Neuronal stem cell (in vitro differentiated cells): ENCODE measurements at regions not wholly inside any gene's neighbourhood (a gene's known extent, or its start where the extent isn't known, plus 50 kb on each side); places are given as distances from the start of the nearest gene placed in this dataset.

Source experiments
- DNase-seq: peaks from one replicate; pipeline ENCODE4 v3.0.0-alpha.2; 2013; ENCODE audit warnings: low spot score
- H2AFZ ChIP-seq: one replicate; pipeline ENCODE4 v1.6.1; 2013; ENCODE audit warnings: mild to moderate bottlenecking, low read length, inconsistent platforms
- H2AK5ac ChIP-seq: 2 replicates; pipeline ENCODE4 v1.6.1; 2013; ENCODE audit warnings: low read depth, mild to moderate bottlenecking, inconsistent platforms, low read length, moderate library complexity, mixed read lengths
- H2BK120ac ChIP-seq: 2 replicates; pipeline ENCODE4 v1.6.1; 2013; ENCODE audit warnings: low read depth, mild to moderate bottlenecking, inconsistent platforms, low read length, moderate library complexity, mixed read lengths
- H2BK12ac ChIP-seq: one replicate; pipeline ENCODE4 v1.6.1; 2013; ENCODE audit warnings: low read length, inconsistent platforms
- H2BK15ac ChIP-seq: 2 replicates; pipeline ENCODE4 v1.6.1; 2013; ENCODE audit warnings: mild to moderate bottlenecking, low read length, inconsistent platforms, mixed read lengths
- H2BK5ac ChIP-seq: one replicate; pipeline ENCODE4 v1.6.1; 2013; ENCODE audit warnings: inconsistent platforms, mild to moderate bottlenecking, low read length, moderate library complexity
- H3K14ac ChIP-seq: one replicate; pipeline ENCODE4 v1.6.1; 2013; ENCODE audit warnings: low read length, inconsistent platforms
- H3K18ac ChIP-seq: 2 replicates; pipeline ENCODE4 v1.6.1; 2013; ENCODE audit warnings: low read length, inconsistent platforms
- H3K23ac ChIP-seq: 2 replicates; pipeline ENCODE4 v1.6.1; 2013; ENCODE audit warnings: low read depth, mild to moderate bottlenecking, mixed read lengths, low read length, inconsistent platforms; ENCODE audit not compliant: poor library complexity
- H3K27ac ChIP-seq: replicated peaks from 3 replicates; pipeline ENCODE4 v1.5.1; 2013; ENCODE audit warnings: low read length, inconsistent platforms
- H3K27me3 ChIP-seq, 3 experiments: 2 replicates each; pipeline ENCODE4 v1.6.1; 2013; ENCODE audit warnings: low read length in 3 of 3, mild to moderate bottlenecking in 2 of 3, inconsistent platforms in 1 of 3, low read depth in 1 of 3, mixed read lengths in 1 of 3, moderate library complexity in 1 of 3; ENCODE audit not compliant: control insufficient read depth in 3 of 3, insufficient read depth in 3 of 3
- H3K36me3 ChIP-seq, 2 donors: replicated peaks in 1 of 2; 2 replicates each; pipeline ENCODE4 v1.6.1; 2013; ENCODE audit warnings: low read length in 2 of 2; ENCODE audit not compliant: control insufficient read depth in 2 of 2, insufficient read depth in 2 of 2
- H3K4ac ChIP-seq: 2 replicates; pipeline ENCODE4 v1.6.1; 2013; ENCODE audit warnings: inconsistent platforms, mild to moderate bottlenecking, low read length, moderate library complexity
- H3K4me1 ChIP-seq, 2 donors: 1 replicate in 1 of 2; 2 replicates in 1 of 2; pipeline ENCODE4 v1.6.1; 2013; ENCODE audit warnings: low read length in 2 of 2, low read depth in 1 of 2; ENCODE audit not compliant: control insufficient read depth in 2 of 2, insufficient read depth in 1 of 2
- H3K4me2 ChIP-seq: one replicate; pipeline ENCODE4 v1.6.1; 2013; ENCODE audit warnings: mild to moderate bottlenecking, low read length, inconsistent platforms; ENCODE audit not compliant: insufficient read depth, poor library complexity, severe bottlenecking
- H3K4me3 ChIP-seq, 2 donors: 2 replicates each; pipeline ENCODE4 v1.5.1; 2013; ENCODE audit warnings: low read length in 2 of 2, mild to moderate bottlenecking in 2 of 2, inconsistent platforms in 1 of 2, moderate library complexity in 1 of 2
- H3K79me1 ChIP-seq: one replicate; pipeline ENCODE4 v1.6.1; 2013; ENCODE audit warnings: low read depth, mild to moderate bottlenecking, inconsistent platforms, low read length, moderate library complexity
- H3K9ac ChIP-seq: one replicate; pipeline ENCODE4 v1.6.1; 2013; ENCODE audit warnings: mild to moderate bottlenecking, low read depth, low read length, inconsistent platforms; ENCODE audit not compliant: poor library complexity
- H3K9me3 ChIP-seq, 2 donors: replicated peaks in 1 of 2; 2 replicates each; pipeline versions ENCODE3 to v1.6.1; 2013; ENCODE audit warnings: low read length in 2 of 2, mild to moderate bottlenecking in 2 of 2, inconsistent platforms in 1 of 2, low read depth in 1 of 2, mixed read lengths in 1 of 2, moderate library complexity in 1 of 2; ENCODE audit not compliant: control insufficient read depth in 2 of 2, insufficient read depth in 1 of 2
- H4K8ac ChIP-seq: one replicate; pipeline ENCODE4 v1.6.1; 2013; ENCODE audit warnings: low read depth, mild to moderate bottlenecking, inconsistent platforms, low read length, moderate library complexity
- H4K91ac ChIP-seq: one replicate; pipeline ENCODE4 v1.6.1; 2013; ENCODE audit warnings: low read length, low read depth, mild to moderate bottlenecking, inconsistent platforms; ENCODE audit not compliant: poor library complexity
- WGBS, 2 donors: extraction: QIAGEN DNeasy Blood & Tissue Kit; methylation state at CpG; one replicate each; pipeline ENCODE4 v1.1.7; 2013; ENCODE audit warnings: missing lambda C conversion rate in 2 of 2, mixed read lengths in 1 of 2; ENCODE audit not compliant: insufficient read length in 2 of 2, insufficient replicate concordance in 1 of 2; ENCODE audit errors: extremely low coverage in 2 of 2; 5-methylcytosine and 5-hydroxymethylcytosine counted together

DNA sequence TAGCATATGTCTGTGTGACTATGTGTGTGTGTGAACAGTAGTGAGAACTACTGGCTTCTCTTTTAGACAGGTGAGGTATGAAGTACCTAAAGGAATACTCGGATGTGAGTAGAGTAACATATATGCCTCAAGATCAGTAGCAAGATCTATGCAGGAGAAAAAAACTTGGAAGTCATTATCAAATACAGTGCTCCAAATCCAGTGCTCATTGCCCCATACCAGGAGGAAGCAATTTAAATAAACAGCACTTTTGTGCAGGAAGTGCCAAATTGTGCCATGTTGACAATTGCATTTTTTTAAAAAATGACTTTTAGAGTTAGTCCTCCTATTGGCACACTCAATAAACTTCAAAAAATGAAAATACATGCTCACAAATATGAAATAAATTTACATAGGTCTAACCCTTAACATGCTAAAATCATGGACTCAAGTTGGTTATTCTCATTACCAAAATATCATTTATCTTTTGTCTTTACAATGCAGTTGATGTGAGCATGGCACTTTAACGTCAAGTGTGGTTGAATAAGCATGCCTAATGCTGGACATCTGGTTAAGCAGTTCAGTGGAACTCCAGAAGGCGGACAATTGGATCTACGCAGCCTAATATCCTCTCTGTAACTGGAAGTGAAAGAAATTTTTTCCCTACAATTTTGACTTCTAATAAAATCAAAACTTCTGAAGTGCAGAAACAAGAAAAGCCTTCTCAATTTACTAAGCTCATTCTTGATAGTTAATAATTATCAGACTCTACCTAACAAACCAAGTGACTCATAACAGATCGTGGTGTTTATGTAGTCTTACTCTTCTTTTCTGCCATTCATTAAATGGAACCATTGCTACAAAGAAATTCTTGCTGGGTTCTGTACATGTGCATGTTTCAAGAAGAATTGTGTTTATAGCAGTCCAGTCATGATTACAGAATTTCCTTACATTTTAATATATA is 195.2 kb downstream of the MDFIC start:
- H2BK12ac ChIP-seq: no peak overlapping the region
- H3K18ac ChIP-seq: no peak overlapping the region
- H3K9ac ChIP-seq: no peak overlapping the region
- no peak overlapping the region for H2BK5ac ChIP-seq
- no peak for DNase-seq
- no peak overlapping the region for H2BK15ac ChIP-seq
- no peak overlapping the region for H4K8ac ChIP-seq
- no CpG with 5 or more reads among the region's 5 CpGs for WGBS, 2 donors
- no peak overlapping the region for H3K14ac ChIP-seq
- H3K9me3 ChIP-seq: peaks cover 0 to 10% of the 10 kb centered on the region in 2 donors
- H2AK5ac ChIP-seq: no peak overlapping the region
- no peak overlapping the region for H3K23ac ChIP-seq
- H3K36me3 ChIP-seq: no peaks in the 10 kb centered on the region
- no peaks in the 10 kb centered on the region for H3K4me1 ChIP-seq
- no peak overlapping the region for H2BK120ac ChIP-seq
- H3K4me3 ChIP-seq: no peak overlapping the region
- no peak overlapping the region for H4K91ac ChIP-seq
- no peaks in the 10 kb centered on the region for H3K27me3 ChIP-seq
- H3K79me1 ChIP-seq: no peaks in the 10 kb centered on the region
- H3K27ac ChIP-seq: no peak overlapping the region
- no peak overlapping the region for H3K4me2 ChIP-seq
- H2AFZ ChIP-seq: no peak overlapping the region
- no peak overlapping the region for H3K4ac ChIP-seq

DNA sequence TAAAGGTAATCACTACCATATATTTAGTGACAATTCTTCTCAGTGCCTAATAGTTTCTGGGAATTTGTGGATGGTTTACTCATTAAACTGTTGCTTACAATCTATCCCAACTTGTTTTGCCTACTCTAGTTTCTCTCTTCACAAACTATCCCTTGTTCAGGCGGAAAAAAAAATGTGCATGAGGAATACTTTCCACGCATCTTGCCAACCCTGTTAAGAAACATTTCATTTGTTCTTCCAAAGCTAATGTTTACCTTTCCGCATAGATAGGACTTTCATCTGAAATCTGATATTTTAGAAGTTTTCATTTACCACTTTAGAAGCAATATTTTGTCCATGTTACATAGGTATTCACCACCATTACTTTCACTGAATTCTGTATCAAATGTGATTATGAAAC is 191.9 kb downstream of the MDFIC start:
- Histone ChIP-seq H3K79me1 (no peaks in the 10 kb centered on the region), H3K18ac (no peak overlapping the region), H2BK5ac (no peak overlapping the region), H2AK5ac (no peak overlapping the region), H3K9me3 (peaks cover 0 to under 1% of the 10 kb centered on the region in 2 donors), H3K4me3 (no peak overlapping the region), H2BK120ac (no peak overlapping the region), H2BK12ac (no peak overlapping the region), H2AFZ (no peak overlapping the region), H3K9ac (no peak overlapping the region), H2BK15ac (no peak overlapping the region), H3K14ac (no peak overlapping the region), H3K4me2 (no peak overlapping the region), H4K8ac (no peak overlapping the region), H3K27ac (no peak overlapping the region), H3K4me1 (no peaks in the 10 kb centered on the region), H3K36me3 (no peaks in the 10 kb centered on the region), H3K4ac (no peak overlapping the region), H3K23ac (no peak overlapping the region), H4K91ac (no peak overlapping the region), H3K27me3 (no peaks in the 10 kb centered on the region)
- WGBS, 2 donors: no CpG with 5 or more reads among the region's 3 CpGs
- no peak for DNase-seq

DNA sequence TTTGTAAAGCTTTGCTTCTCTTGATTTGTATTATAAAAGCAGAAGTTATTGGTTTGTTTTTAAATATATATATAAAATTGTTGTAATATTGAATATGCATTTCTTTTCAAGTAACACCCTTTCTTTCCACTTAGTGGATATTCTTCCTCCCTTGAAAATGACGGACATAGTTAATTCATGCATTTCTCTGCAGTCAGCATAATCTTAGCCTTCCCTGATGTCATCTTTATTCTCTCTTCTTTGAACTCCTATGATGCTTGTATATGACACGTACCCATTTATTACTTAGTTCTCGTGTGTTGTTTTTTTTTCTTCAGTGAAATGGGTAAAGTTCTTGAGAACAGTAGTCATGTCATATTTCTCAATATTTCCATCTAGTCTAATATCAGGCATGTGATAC is 191.2 kb downstream of the MDFIC start:
- no peak overlapping the region for H2AK5ac ChIP-seq
- H4K91ac ChIP-seq: no peak overlapping the region
- no peak overlapping the region for H2AFZ ChIP-seq

DNA sequence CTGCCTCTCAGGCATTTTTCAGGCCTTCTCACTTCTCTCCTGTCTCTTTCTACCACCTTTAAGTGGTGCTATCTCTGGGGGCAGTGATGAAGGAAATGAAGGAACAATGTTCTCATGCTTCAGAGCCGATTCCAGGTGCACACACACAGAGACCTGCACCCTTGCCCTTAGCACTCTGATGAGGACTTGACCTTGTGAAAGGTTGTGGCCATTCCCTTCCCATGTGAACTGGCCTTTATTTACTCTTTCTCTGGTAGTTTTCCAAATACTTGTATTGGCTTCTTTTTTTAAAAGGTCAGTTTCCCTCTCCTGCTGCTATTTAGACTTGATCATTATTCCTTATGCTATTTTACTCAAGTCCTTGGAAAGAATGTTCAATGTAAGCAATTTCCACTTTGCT is 188.6 kb downstream of the MDFIC start:
- H2BK12ac ChIP-seq: no peak overlapping the region
- no peaks in the 10 kb centered on the region for H3K79me1 ChIP-seq
- H2BK15ac ChIP-seq: no peak overlapping the region
- no peak overlapping the region for H2AFZ ChIP-seq
- H3K14ac ChIP-seq: no peak overlapping the region
- no peaks in the 10 kb centered on the region for H3K36me3 ChIP-seq
- no peaks in the 10 kb centered on the region for H3K27me3 ChIP-seq
- H3K4ac ChIP-seq: no peak overlapping the region
- H3K4me2 ChIP-seq: no peak overlapping the region
- no CpG with 5 or more reads among the region's 1 CpG for WGBS, 2 donors
- no peak overlapping the region for H3K4me3 ChIP-seq
- no peak overlapping the region for H4K91ac ChIP-seq
- H4K8ac ChIP-seq: no peak overlapping the region
- no peaks in the 10 kb centered on the region for H3K9me3 ChIP-seq
- no peak overlapping the region for H2AK5ac ChIP-seq
- H3K18ac ChIP-seq: no peak overlapping the region
- DNase-seq: no peak
- no peak overlapping the region for H3K27ac ChIP-seq
- no peak overlapping the region for H2BK5ac ChIP-seq
- H3K23ac ChIP-seq: no peak overlapping the region
- no peak overlapping the region for H3K9ac ChIP-seq
- H2BK120ac ChIP-seq: no peak overlapping the region
- no peaks in the 10 kb centered on the region for H3K4me1 ChIP-seq

More for the DNA sequence above, 191.2 kb downstream of the MDFIC start:
- Histone ChIP-seq H3K14ac (no peak overlapping the region), H3K27me3 (no peaks in the 10 kb centered on the region), H2BK15ac (no peak overlapping the region), H4K8ac (no peak overlapping the region), H3K9me3 (no peaks in the 10 kb centered on the region), H3K79me1 (no peaks in the 10 kb centered on the region), H3K4me2 (no peak overlapping the region), H2BK120ac (no peak overlapping the region), H3K27ac (no peak overlapping the region), H3K4ac (no peak overlapping the region), H3K23ac (no peak overlapping the region), H2BK12ac (no peak overlapping the region), H3K4me3 (no peak overlapping the region), H3K9ac (no peak overlapping the region), H3K18ac (no peak overlapping the region), H2BK5ac (no peak overlapping the region), H3K4me1 (no peaks in the 10 kb centered on the region), H3K36me3 (no peaks in the 10 kb centered on the region)
- no peak for DNase-seq
- WGBS, 2 donors: no CpG with 5 or more reads among the region's 3 CpGs
